ENCODE measurements at regions not wholly inside any gene's neighbourhood (a gene's known extent, or its start where the extent isn't known, plus 50 kb on each side); places are given as distances from the start of the nearest gene placed in this dataset.

DNA sequence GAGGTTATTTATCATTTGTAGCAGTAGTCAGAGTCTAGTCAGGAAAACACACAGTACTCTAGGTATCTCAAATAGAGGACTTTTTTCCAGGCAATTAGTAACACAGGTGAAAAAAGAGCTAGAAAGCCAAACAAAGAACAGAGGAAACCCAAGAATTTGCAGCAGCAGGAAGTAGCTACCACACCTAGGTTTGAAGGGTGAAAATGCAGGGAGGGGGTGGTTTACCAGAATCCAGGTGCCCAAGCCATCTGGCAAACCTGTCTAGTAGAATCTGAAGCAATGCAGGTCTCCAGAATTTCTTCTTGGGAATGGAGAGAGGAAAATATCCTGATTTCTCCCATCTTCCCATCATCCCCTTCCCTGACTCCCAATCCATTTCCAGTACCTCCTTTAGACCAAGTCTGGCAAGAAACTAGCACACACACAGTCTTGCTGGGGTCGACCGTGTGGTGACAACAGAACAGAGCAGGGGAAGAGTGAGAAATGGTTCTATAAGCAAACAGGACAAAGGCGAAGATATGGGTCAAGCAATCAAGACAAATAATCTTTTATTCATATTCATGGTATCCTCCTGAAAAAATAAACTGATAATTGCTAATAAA lies 231.9 kb upstream of the MMADHC start:
- BruUV-seq (replicated peaks), result no TSS peak
- Histone ChIP-seq H3K9me3 (ENCODE audit: insufficient read depth, low read depth) (no peaks in the 10 kb centered on the region), H3K27me3 (ENCODE audit: insufficient read depth, low read depth) (no peaks in the 10 kb centered on the region), H4K20me1 (ENCODE audit: insufficient read depth) (no peaks in the 10 kb centered on the region), H3K4me2 (no peak overlapping the region), H3K36me3 (ENCODE audit: low read depth) (no peaks in the 10 kb centered on the region), H3K4me1 (replicated peaks; ENCODE audit: insufficient read depth) (peaks cover 7% of the 10 kb centered on the region; the same call in 1 of the 2 replicates), H3K79me2 (ENCODE audit: low read depth) (no peaks in the 10 kb centered on the region), H3K9me2 (ENCODE audit: insufficient read depth) (no peaks in the 10 kb centered on the region), H2AFZ (no peak overlapping the region), H3F3A (ENCODE audit: insufficient read depth, low read depth) (no peaks in the 10 kb centered on the region), H3K27ac (no peak overlapping the region), H3K4me3 (no peak overlapping the region)
- ChIA-PET POLR2A (ENCODE audit: unreplicated experiment) (interaction anchor here (0.5 to 0.7 kb wide), 6 partner anchors 25 to 1239 kb away, joined by 3 to 8 read pairs (median 4); no protein-coding TSS in a partner anchor), CTCF (interaction anchor here (0.7 kb wide), 1 partner anchor 791 kb away, joined by 3 read pairs; no protein-coding TSS in a partner anchor)
- no peak for TF ChIP-seq EZH2 (IDR thresholded peaks at IDR 0.05; ENCODE audit: low read depth)
- TF ChIP-seq, protein P1, sequence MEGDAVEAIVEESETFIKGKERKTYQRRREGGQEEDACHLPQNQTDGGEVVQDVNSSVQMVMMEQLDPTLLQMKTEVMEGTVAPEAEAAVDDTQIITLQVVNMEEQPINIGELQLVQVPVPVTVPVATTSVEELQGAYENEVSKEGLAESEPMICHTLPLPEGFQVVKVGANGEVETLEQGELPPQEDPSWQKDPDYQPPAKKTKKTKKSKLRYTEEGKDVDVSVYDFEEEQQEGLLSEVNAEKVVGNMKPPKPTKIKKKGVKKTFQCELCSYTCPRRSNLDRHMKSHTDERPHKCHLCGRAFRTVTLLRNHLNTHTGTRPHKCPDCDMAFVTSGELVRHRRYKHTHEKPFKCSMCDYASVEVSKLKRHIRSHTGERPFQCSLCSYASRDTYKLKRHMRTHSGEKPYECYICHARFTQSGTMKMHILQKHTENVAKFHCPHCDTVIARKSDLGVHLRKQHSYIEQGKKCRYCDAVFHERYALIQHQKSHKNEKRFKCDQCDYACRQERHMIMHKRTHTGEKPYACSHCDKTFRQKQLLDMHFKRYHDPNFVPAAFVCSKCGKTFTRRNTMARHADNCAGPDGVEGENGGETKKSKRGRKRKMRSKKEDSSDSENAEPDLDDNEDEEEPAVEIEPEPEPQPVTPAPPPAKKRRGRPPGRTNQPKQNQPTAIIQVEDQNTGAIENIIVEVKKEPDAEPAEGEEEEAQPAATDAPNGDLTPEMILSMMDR (conservative IDR thresholded peaks at IDR 0.05), result no peak
- peak in 1 of 2 experiments; percentile 41 for DNase-seq
- intact Hi-C loops (cut with micrococcal nuclease; ENCODE audit: unreplicated experiment), result no loop called here

DNA sequence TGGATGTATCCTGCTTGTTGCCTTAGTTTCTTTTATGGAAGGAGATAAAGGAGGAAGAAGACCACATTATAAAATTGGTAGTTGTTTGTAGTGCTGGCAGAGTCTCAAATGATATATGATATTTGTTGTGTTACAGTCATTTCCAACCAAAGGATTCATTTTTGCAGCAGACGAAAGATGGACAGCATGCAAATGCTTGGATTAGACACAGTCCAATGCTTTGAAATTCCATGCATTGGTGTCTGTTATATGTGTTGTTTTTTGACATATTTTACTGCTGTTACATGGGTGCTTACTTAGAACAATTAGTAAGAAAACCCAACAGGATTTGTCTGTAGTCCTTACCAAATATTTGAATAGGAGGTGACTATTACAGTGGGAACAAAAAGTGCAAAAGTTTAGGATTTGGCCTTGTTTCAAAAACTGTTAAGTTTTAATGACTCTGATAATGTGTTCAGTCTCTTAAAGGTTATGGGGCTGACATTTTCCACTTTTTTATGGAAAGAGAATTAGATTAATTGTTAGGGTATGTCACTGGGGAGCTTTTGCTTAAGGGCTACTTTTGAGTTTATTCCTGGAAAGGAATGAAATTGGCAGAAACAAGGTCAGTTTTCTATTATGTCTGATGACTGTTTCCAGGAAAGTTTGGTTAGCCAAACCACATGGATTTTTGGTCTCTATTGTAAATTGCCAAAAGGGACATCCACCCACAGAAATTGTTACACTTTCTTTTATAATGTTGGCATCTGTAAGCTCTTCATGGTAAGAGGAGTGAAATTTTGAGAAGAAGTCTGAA lies 229.4 kb upstream of the MMADHC start:
- no peak for DNase-seq
- no peaks in the 10 kb centered on the region for H4K20me1 ChIP-seq (ENCODE audit: insufficient read depth)
- H3K9me3 ChIP-seq (ENCODE audit: insufficient read depth, low read depth), result no peaks in the 10 kb centered on the region
- H3K27me3 ChIP-seq (ENCODE audit: insufficient read depth, low read depth), result no peaks in the 10 kb centered on the region
- no peaks in the 10 kb centered on the region for H3F3A ChIP-seq (ENCODE audit: insufficient read depth, low read depth)
- no peak overlapping the region for H3K4me2 ChIP-seq
- peaks cover 7% of the 10 kb centered on the region; the same call in 1 of the 2 replicates for H3K4me1 ChIP-seq (replicated peaks; ENCODE audit: insufficient read depth)
- no TSS peak for BruUV-seq (replicated peaks)
- no peaks in the 10 kb centered on the region for H3K79me2 ChIP-seq (ENCODE audit: low read depth)
- CTCF ChIA-PET, result no interaction called here
- no peaks in the 10 kb centered on the region for H3K36me3 ChIP-seq (ENCODE audit: low read depth)
- TF ChIP-seq, protein P1 (conservative IDR thresholded peaks at IDR 0.05), result no peak
- no peak for TF ChIP-seq EZH2 (IDR thresholded peaks at IDR 0.05; ENCODE audit: low read depth)
- POLR2A ChIA-PET (ENCODE audit: unreplicated experiment), result no interaction called here
- H3K4me3 ChIP-seq, result no peak overlapping the region
- intact Hi-C loops (cut with micrococcal nuclease; ENCODE audit: unreplicated experiment), result no loop called here
- no peak overlapping the region for H3K27ac ChIP-seq
- H2AFZ ChIP-seq, result no peak overlapping the region
- no peaks in the 10 kb centered on the region for H3K9me2 ChIP-seq (ENCODE audit: insufficient read depth)

DNA sequence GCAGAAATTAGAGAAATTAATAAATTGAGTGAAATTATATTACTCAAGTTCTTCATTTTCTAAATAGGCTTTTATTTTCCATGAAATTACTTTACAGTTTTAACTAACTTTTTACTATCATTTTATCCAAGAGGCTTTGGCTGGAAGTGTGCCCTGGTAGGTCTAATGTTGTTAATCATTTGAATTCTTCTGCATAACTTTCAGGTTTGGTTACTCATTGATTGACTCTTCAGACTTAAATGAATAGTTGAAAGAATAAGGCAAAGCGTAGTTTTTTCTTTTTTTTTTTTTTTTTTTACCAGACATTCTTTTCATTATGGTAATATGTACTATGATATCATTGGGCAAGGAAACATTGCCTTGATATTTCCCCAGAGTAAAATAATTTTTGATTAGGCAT lies 228.4 kb upstream of the MMADHC start:
- DNase-seq, result no peak
- H3F3A ChIP-seq (ENCODE audit: insufficient read depth, low read depth), result no peaks in the 10 kb centered on the region
- no peaks in the 10 kb centered on the region for H3K79me2 ChIP-seq (ENCODE audit: low read depth)
- H3K27me3 ChIP-seq (ENCODE audit: insufficient read depth, low read depth), result no peaks in the 10 kb centered on the region
- no peaks in the 10 kb centered on the region for H4K20me1 ChIP-seq (ENCODE audit: insufficient read depth)
- no peak overlapping the region for H3K4me2 ChIP-seq
- H3K9me3 ChIP-seq (ENCODE audit: insufficient read depth, low read depth), result no peaks in the 10 kb centered on the region
- H3K4me1 ChIP-seq (replicated peaks; ENCODE audit: insufficient read depth), result peaks cover 7% of the 10 kb centered on the region; the same call in 1 of the 2 replicates
- no TSS peak for BruUV-seq (replicated peaks)
- no peaks in the 10 kb centered on the region for H3K9me2 ChIP-seq (ENCODE audit: insufficient read depth)
- no peak overlapping the region for H3K4me3 ChIP-seq
- CTCF ChIA-PET, result no interaction called here
- POLR2A ChIA-PET (ENCODE audit: unreplicated experiment), result no interaction called here
- no peak overlapping the region for H3K27ac ChIP-seq
- H2AFZ ChIP-seq, result no peak overlapping the region
- no peaks in the 10 kb centered on the region for H3K36me3 ChIP-seq (ENCODE audit: low read depth)
- intact Hi-C loops (cut with micrococcal nuclease; ENCODE audit: unreplicated experiment), result no loop called here
- TF ChIP-seq EZH2 (IDR thresholded peaks at IDR 0.05; ENCODE audit: low read depth), result no peak
- TF ChIP-seq, protein P1 (conservative IDR thresholded peaks at IDR 0.05), result no peak

Data from PC-9 (cell line).